Neural cell (in vitro differentiated cells): ENCODE measurements at regions not wholly inside any gene's neighbourhood (a gene's known extent, or its start where the extent isn't known, plus 50 kb on each side); places are given as distances from the start of the nearest gene placed in this dataset.

Experiments
- H2AFZ ChIP-seq: fragments of 200-600, 300-800 bp; sonication (generic), shearing (Covaris generic); 2 replicates; pipeline ENCODE4 v1.6.0; 2014; ENCODE audit warnings: low read depth, mild to moderate bottlenecking, antibody characterized with exemption, low read length, moderate library complexity
- H3F3A ChIP-seq: fragments of 200-600 bp; shearing (Covaris generic); 2 replicates; pipeline ENCODE4 v1.6.1; 2016; ENCODE audit warnings: mild to moderate bottlenecking, moderate library complexity, mixed read lengths, antibody characterized with exemption, low read length; ENCODE audit not compliant: insufficient read depth, poor library complexity, severe bottlenecking
- H3K27ac ChIP-seq: fragments of 200-600, 300-800 bp; sonication (generic), shearing (Covaris generic); 2 replicates; pipeline ENCODE4 v1.5.1; 2014; ENCODE audit warnings: mild to moderate bottlenecking, low read length, moderate library complexity
- H3K27me3 ChIP-seq: fragments of 300-800, 200-600 bp; sonication (generic), shearing (Covaris generic); 2 replicates; pipeline ENCODE4 v1.6.0; 2014; ENCODE audit warnings: mild to moderate bottlenecking, low read depth, low read length, moderate library complexity; ENCODE audit not compliant: insufficient read depth
- H3K36me3 ChIP-seq: fragments of 300-800, 200-600 bp; sonication (generic), shearing (Covaris generic); 2 replicates; pipeline ENCODE4 v1.5.1; 2014; ENCODE audit warnings: mild to moderate bottlenecking, antibody characterized with exemption, low read length, moderate library complexity; ENCODE audit not compliant: insufficient read depth
- H3K4me2 ChIP-seq: fragments of 300-800, 200-600 bp; sonication (generic), shearing (Covaris generic); 2 replicates; pipeline ENCODE4 v1.6.0; 2014; ENCODE audit warnings: mild to moderate bottlenecking, low read length
- H3K4me3 ChIP-seq: fragments of 300-800, 200-600 bp; sonication (generic), shearing (Covaris generic); 2 replicates; pipeline ENCODE4 v1.5.1; 2014; ENCODE audit warnings: mild to moderate bottlenecking, low read length, moderate library complexity
- H3K79me2 ChIP-seq: fragments of 200-600 bp; shearing (Covaris generic); replicated peaks from 2 replicates; pipeline ENCODE4 v1.6.0; 2014; ENCODE audit warnings: mild to moderate bottlenecking, low read length, moderate library complexity; ENCODE audit not compliant: insufficient read depth
- H3K9ac ChIP-seq: fragments of 300-800, 200-600 bp; sonication (generic), shearing (Covaris generic); 2 replicates; pipeline ENCODE4 v1.6.1; 2016; ENCODE audit warnings: mild to moderate bottlenecking, low read length, mixed read lengths
- H3K9me2 ChIP-seq: fragments of 200-600 bp; shearing (Covaris generic); 2 replicates; pipeline ENCODE4 v1.6.1; 2016; ENCODE audit warnings: mild to moderate bottlenecking, low read length, mixed read lengths; ENCODE audit not compliant: insufficient read depth
- H3K9me3 ChIP-seq: fragments of 200-600, 300-800 bp; sonication (generic), shearing (Covaris generic); 2 replicates; pipeline ENCODE4 v1.6.1; 2016; ENCODE audit warnings: mild to moderate bottlenecking, mixed run types, low read length, moderate library complexity, mixed read lengths
- H4K20me1 ChIP-seq: fragments of 200-600 bp; shearing (Covaris generic); 2 replicates; pipeline ENCODE4 v1.6.1; 2016; ENCODE audit warnings: mild to moderate bottlenecking, mixed run types; ENCODE audit not compliant: insufficient read depth
- EP300 ChIP-seq: fragments of 450-650 bp; conservative IDR thresholded peaks from 2 replicates; pipeline ENCODE4 v1.6.1; 2014; ENCODE audit warnings: antibody characterized with exemption, mild to moderate bottlenecking, moderate library complexity; ENCODE audit not compliant: poor library complexity, severe bottlenecking
- EZH2 ChIP-seq: fragments of 200-600, 300-800 bp; shearing (Covaris generic), sonication (generic); IDR thresholded peaks from 2 replicates; pipeline ENCODE4 v1.6.1; 2014; ENCODE audit warnings: antibody characterized with exemption, low read length, borderline replicate concordance, mild to moderate bottlenecking; ENCODE audit not compliant: insufficient read depth, poor library complexity, severe bottlenecking
- MXI1 ChIP-seq: fragments of 450-650 bp; conservative IDR thresholded peaks from 2 replicates; pipeline ENCODE4 v1.6.1; 2014; ENCODE audit warnings: antibody characterized with exemption, mild to moderate bottlenecking; ENCODE audit not compliant: poor library complexity, severe bottlenecking
- POLR2AphosphoS5 ChIP-seq: IDR thresholded peaks from 2 replicates; pipeline ENCODE4 v1.6.1; 2012
- RAD21 ChIP-seq: fragments of 450-650 bp; conservative IDR thresholded peaks from 2 replicates; pipeline ENCODE4 v1.6.1; 2014; ENCODE audit warnings: antibody characterized with exemption, mild to moderate bottlenecking, moderate library complexity
- SMC3 ChIP-seq: fragments of 450-650 bp; conservative IDR thresholded peaks from 2 replicates; pipeline ENCODE4 v1.6.1; 2014; ENCODE audit warnings: antibody characterized with exemption, mild to moderate bottlenecking, moderate library complexity; ENCODE audit not compliant: poor library complexity
- TAF1 ChIP-seq: IDR thresholded peaks from 2 replicates; pipeline ENCODE4 v1.6.1; 2012; ENCODE audit warnings: low read depth
- TF ChIP-seq, protein P1 (sequence below): fragments of 450-650 bp; IDR thresholded peaks from 2 replicates; pipeline ENCODE4 v1.5.1; 2014; ENCODE audit warnings: antibody characterized with exemption, mild to moderate bottlenecking, moderate library complexity; ENCODE audit not compliant: poor library complexity, severe bottlenecking
- TF ChIP-seq, protein P2 (sequence below): IDR thresholded peaks from 2 replicates; pipeline ENCODE4 v1.6.1; 2012; ENCODE audit warnings: borderline replicate concordance

DNA sequence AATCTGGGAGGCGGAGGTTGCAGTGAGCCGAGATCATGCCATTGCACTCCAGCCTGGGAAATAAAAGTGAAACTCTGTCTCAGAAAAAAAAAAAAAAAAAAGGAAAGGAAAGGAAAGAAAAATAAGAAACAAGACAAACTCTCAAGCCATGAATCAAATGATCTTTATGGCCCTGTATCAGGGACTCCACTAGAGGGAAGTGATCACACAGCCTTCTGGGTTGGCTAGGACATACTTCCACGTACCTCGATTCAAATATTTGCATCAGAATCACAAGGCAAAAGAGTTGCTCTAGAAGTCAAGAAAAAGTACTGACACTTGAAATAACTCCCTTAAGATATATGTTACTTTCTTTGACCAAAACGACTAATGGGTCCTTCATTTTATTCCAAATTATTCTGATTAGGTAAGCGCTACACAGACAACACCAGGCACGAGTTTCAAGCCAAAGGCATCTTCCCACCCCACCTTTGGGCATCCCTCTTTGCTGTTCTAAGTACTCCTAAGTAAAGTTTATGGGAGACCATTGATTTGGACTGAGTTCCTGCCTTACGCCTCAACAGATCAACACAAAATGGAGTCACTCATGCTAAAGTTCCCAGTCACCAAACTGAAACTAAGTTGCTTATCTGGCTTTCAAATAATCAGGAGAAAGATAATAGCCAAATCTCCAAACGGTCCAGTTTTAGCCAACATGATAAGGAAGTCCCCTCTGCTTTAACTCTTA lies 77.5 kb upstream of the NT5E start:
- H3K79me2 ChIP-seq: no peaks in the 10 kb centered on the region
- no peak overlapping the region for H3K4me3 ChIP-seq
- H2AFZ ChIP-seq: no peak overlapping the region
- no peaks in the 10 kb centered on the region for H3F3A ChIP-seq
- no peak overlapping the region for H3K27ac ChIP-seq
- TF ChIP-seq MXI1 (no peak), EP300 (no peak), TAF1 (no peak)
- no peaks in the 10 kb centered on the region for H3K36me3 ChIP-seq
- no peaks in the 10 kb centered on the region for H3K9me2 ChIP-seq
- H4K20me1 ChIP-seq: no peaks in the 10 kb centered on the region
- no peak overlapping the region for H3K4me2 ChIP-seq
- no peaks in the 10 kb centered on the region for H3K27me3 ChIP-seq
- H3K9me3 ChIP-seq: no peaks in the 10 kb centered on the region
- H3K9ac ChIP-seq: no peak overlapping the region

DNA sequence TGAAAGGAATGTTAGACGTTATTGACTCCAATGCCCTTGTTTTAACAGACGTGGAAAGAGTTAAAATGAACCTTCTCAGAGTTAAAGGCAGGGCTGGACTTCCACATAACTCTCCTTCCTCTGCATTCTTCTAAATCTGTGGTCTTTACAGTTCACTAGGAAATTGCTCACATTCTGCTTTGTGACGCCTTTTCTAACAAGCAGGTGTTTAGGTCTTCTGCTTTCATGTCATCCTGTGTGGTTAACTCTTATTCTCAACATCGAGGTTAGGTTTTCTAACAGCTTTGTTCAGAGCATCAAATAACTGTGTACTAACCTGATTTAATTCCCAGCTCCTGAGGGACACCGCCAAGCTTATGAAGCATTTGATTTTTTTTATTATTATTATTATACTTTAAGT lies 81.3 kb upstream of the NT5E start:
- no peak overlapping the region for H2AFZ ChIP-seq
- no peak overlapping the region for H3K4me2 ChIP-seq
- no peaks in the 10 kb centered on the region for H3K36me3 ChIP-seq
- H3K27ac ChIP-seq: no peak overlapping the region
- no peaks in the 10 kb centered on the region for H3K9me2 ChIP-seq
- no peak overlapping the region for H3K4me3 ChIP-seq
- no peaks in the 10 kb centered on the region for H3F3A ChIP-seq
- no peaks in the 10 kb centered on the region for H3K9me3 ChIP-seq
- no peaks in the 10 kb centered on the region for H3K27me3 ChIP-seq
- no peaks in the 10 kb centered on the region for H4K20me1 ChIP-seq
- H3K79me2 ChIP-seq: no peaks in the 10 kb centered on the region
- TF ChIP-seq POLR2AphosphoS5 (no peak), TAF1 (no peak), RAD21 (no peak), EP300 (no peak), EZH2 (no peak), MXI1 (no peak)
- TF ChIP-seq, protein P1, sequence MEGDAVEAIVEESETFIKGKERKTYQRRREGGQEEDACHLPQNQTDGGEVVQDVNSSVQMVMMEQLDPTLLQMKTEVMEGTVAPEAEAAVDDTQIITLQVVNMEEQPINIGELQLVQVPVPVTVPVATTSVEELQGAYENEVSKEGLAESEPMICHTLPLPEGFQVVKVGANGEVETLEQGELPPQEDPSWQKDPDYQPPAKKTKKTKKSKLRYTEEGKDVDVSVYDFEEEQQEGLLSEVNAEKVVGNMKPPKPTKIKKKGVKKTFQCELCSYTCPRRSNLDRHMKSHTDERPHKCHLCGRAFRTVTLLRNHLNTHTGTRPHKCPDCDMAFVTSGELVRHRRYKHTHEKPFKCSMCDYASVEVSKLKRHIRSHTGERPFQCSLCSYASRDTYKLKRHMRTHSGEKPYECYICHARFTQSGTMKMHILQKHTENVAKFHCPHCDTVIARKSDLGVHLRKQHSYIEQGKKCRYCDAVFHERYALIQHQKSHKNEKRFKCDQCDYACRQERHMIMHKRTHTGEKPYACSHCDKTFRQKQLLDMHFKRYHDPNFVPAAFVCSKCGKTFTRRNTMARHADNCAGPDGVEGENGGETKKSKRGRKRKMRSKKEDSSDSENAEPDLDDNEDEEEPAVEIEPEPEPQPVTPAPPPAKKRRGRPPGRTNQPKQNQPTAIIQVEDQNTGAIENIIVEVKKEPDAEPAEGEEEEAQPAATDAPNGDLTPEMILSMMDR: no peak
- TF ChIP-seq, protein P2, sequence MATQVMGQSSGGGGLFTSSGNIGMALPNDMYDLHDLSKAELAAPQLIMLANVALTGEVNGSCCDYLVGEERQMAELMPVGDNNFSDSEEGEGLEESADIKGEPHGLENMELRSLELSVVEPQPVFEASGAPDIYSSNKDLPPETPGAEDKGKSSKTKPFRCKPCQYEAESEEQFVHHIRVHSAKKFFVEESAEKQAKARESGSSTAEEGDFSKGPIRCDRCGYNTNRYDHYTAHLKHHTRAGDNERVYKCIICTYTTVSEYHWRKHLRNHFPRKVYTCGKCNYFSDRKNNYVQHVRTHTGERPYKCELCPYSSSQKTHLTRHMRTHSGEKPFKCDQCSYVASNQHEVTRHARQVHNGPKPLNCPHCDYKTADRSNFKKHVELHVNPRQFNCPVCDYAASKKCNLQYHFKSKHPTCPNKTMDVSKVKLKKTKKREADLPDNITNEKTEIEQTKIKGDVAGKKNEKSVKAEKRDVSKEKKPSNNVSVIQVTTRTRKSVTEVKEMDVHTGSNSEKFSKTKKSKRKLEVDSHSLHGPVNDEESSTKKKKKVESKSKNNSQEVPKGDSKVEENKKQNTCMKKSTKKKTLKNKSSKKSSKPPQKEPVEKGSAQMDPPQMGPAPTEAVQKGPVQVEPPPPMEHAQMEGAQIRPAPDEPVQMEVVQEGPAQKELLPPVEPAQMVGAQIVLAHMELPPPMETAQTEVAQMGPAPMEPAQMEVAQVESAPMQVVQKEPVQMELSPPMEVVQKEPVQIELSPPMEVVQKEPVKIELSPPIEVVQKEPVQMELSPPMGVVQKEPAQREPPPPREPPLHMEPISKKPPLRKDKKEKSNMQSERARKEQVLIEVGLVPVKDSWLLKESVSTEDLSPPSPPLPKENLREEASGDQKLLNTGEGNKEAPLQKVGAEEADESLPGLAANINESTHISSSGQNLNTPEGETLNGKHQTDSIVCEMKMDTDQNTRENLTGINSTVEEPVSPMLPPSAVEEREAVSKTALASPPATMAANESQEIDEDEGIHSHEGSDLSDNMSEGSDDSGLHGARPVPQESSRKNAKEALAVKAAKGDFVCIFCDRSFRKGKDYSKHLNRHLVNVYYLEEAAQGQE: no peak
- no peak overlapping the region for H3K9ac ChIP-seq

DNA sequence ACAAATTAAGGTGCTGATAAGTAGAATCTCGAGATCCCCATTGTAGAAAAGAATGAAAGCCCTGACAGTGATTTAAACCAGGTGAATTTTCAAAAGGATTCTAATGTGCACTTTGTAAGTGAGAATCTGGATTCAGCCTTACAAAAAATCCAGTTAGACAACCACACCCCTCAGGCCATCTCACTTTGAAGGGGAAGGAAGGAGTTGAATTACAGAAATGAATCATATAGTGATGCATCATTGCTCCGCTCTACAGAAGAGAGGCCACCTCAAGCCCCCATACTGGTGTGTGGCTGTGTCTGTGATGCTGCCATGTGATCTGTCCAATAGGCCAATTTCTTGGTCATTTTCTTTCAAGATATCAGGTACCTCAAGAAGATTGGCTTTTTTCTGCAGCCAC lies 85.5 kb upstream of the NT5E start:
- Histone ChIP-seq H3K79me2 (no peaks in the 10 kb centered on the region), H3K9ac (no peak overlapping the region), H3K36me3 (no peaks in the 10 kb centered on the region), H3K27me3 (no peaks in the 10 kb centered on the region), H3K9me3 (no peaks in the 10 kb centered on the region), H3F3A (no peaks in the 10 kb centered on the region), H3K9me2 (no peaks in the 10 kb centered on the region), H3K4me3 (no peak overlapping the region), H4K20me1 (no peaks in the 10 kb centered on the region), H3K27ac (no peak overlapping the region), H2AFZ (no peak overlapping the region), H3K4me2 (no peak overlapping the region)
- TF ChIP-seq MXI1: no peak
- no peak for TF ChIP-seq RAD21
- TF ChIP-seq SMC3: no peak
- no peak for TF ChIP-seq EZH2
- TF ChIP-seq, protein P2: no peak
- TF ChIP-seq, protein P1: no peak
